Tibial nerve (tissue), 4 donors: ENCODE measurements at regions not wholly inside any gene's neighbourhood (a gene's known extent, or its start where the extent isn't known, plus 50 kb on each side); places are given as distances from the start of the nearest gene placed in this dataset.
A peak's percentile ranks its signal among the peaks of the same experiment; 100 is the strongest.

Experiments used
- DNase-seq, 2 donors: peaks; one replicate each; pipeline ENCODE4 v3.0.0-alpha.2; 2019; ENCODE audit warnings: low spot score in 2 of 2
- H3K27ac ChIP-seq, 4 donors: fragments of 200-600 bp; sonication (generic) in 3 of 4; one replicate each; pipeline ENCODE4 v1.5.1; 2017 to 2019; ENCODE audit warnings: mild to moderate bottlenecking in 1 of 4
- H3K27me3 ChIP-seq, 2 donors: fragments of 200-600 bp; sonication (generic) in 1 of 2; one replicate each; pipeline versions ENCODE4 v1.5.1 to v1.6.0; 2017 to 2019
- H3K36me3 ChIP-seq, 3 donors: fragments of 200-600 bp; sonication (generic); one replicate each; pipeline ENCODE4 v1.5.1; 2018 to 2019
- H3K4me1 ChIP-seq, 4 donors: fragments of 200-600 bp; sonication (generic) in 3 of 4; one replicate each; pipeline ENCODE4 v1.5.1; 2017 to 2019
- H3K4me3 ChIP-seq, 4 donors: fragments of 200-600 bp; sonication (generic) in 3 of 4; one replicate each; pipeline ENCODE4 v1.5.1; 2017 to 2019; ENCODE audit warnings: mild to moderate bottlenecking in 1 of 4, moderate library complexity in 1 of 4
- H3K9me3 ChIP-seq, 4 donors: fragments of 200-600 bp; sonication (generic) in 3 of 4; one replicate each; pipeline ENCODE4 v1.5.1; 2017 to 2019
- CTCF ChIP-seq, 5 experiments: fragments of 200-600 bp in 3 of 5; fragments of 450-650 bp in 2 of 5; sonication (generic) in 3 of 5; IDR thresholded peaks; one replicate each; pipeline ENCODE4 v1.5.1; 2016 to 2019; ENCODE audit warnings: antibody characterized with exemption in 5 of 5, mild to moderate bottlenecking in 3 of 5, moderate library complexity in 2 of 5
- EP300 ChIP-seq, 2 donors: sonication (generic); formaldehyde crosslinking; IDR thresholded peaks; one replicate each; pipeline ENCODE4 v1.6.1; 2017; ENCODE audit warnings: antibody characterized with exemption in 2 of 2, mild to moderate bottlenecking in 1 of 2
- POLR2A ChIP-seq, 2 donors: fragments of 450-650 bp; IDR thresholded peaks; one replicate each; pipeline ENCODE4 v1.6.1; 2017; ENCODE audit warnings: antibody characterized with exemption in 2 of 2, mild to moderate bottlenecking in 2 of 2, moderate library complexity in 2 of 2
- WGBS, 2 donors: methylation state at CpG; one replicate each; pipeline ENCODE4 v1.1.5; 2018; 5-methylcytosine and 5-hydroxymethylcytosine counted together

- TF ChIP-seq POLR2A (IDR thresholded peaks at IDR 0.05): no peak
- TF ChIP-seq EP300 (IDR thresholded peaks at IDR 0.05): no peak
- TF ChIP-seq CTCF (IDR thresholded peaks at IDR 0.05): no peak
- no peaks in the 10 kb centered on the region for H3K27me3 ChIP-seq
- no peaks in the 10 kb centered on the region for H3K36me3 ChIP-seq
- no peak for DNase-seq
- peak overlapping the region in 2 of 4 donors; percentile 57 to 75 for H3K27ac ChIP-seq
- 74 to 77% methylated on average over 5 of the region's 5 CpGs for WGBS, 2 donors
- H3K4me3 ChIP-seq: no peak overlapping the region
- H3K4me1 ChIP-seq: peaks cover 0 to 19% (median 5%) of the 10 kb centered on the region in 4 donors
- no peaks in the 10 kb centered on the region for H3K9me3 ChIP-seq
These were observed 431.6 kb downstream of the DTWD2 start for GRCh38 chr5:118556792-118557191.

- H3K36me3 ChIP-seq: no peaks in the 10 kb centered on the region
- TF ChIP-seq POLR2A (IDR thresholded peaks at IDR 0.05): no peak
- no peak for TF ChIP-seq EP300 (IDR thresholded peaks at IDR 0.05)
- TF ChIP-seq CTCF (IDR thresholded peaks at IDR 0.05): no peak
- DNase-seq: no peak
- H3K27me3 ChIP-seq: no peaks in the 10 kb centered on the region
- H3K9me3 ChIP-seq: no peaks in the 10 kb centered on the region
- no peak overlapping the region for H3K4me3 ChIP-seq
- 86 to 93% methylated on average over 2 of the region's 2 CpGs for WGBS, 2 donors
- H3K4me1 ChIP-seq: peaks cover 0 to 19% (median 5%) of the 10 kb centered on the region in 4 donors
- H3K27ac ChIP-seq: no peak overlapping the region
These were observed 432.6 kb downstream of the DTWD2 start for GRCh38 chr5:118555727-118556126.

DNA sequence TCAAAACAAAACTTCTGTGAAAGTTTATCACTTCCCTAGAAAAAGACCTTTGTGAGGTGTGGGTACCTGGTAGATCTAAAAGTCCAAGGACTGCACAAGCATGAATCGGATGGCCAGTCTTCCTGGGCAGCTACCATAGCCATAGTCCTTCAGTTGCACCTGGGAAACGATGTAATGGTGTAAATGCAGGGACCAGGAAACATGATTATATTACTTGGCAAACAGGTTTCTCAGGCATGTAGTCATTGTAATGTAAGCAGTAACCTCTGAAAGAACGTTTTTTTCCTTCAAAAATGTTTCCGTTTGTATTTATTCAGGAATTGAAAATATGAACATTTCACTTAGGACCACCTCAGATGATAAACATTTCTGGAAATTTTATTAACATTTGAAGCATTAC lies 433.4 kb downstream of the DTWD2 start:
- Histone ChIP-seq H3K4me3 (no peak overlapping the region), H3K36me3 (no peaks in the 10 kb centered on the region), H3K9me3 (no peaks in the 10 kb centered on the region), H3K27ac (no peak overlapping the region), H3K4me1 (peaks cover 0 to 19% (median 5%) of the 10 kb centered on the region in 4 donors), H3K27me3 (no peaks in the 10 kb centered on the region)
- TF ChIP-seq CTCF (IDR thresholded peaks at IDR 0.05) (no peak), POLR2A (IDR thresholded peaks at IDR 0.05) (no peak), EP300 (IDR thresholded peaks at IDR 0.05) (no peak)
- DNase-seq: no peak
- 76 to 84% methylated on average over 4 of the region's 4 CpGs for WGBS, 2 donors

DNA sequence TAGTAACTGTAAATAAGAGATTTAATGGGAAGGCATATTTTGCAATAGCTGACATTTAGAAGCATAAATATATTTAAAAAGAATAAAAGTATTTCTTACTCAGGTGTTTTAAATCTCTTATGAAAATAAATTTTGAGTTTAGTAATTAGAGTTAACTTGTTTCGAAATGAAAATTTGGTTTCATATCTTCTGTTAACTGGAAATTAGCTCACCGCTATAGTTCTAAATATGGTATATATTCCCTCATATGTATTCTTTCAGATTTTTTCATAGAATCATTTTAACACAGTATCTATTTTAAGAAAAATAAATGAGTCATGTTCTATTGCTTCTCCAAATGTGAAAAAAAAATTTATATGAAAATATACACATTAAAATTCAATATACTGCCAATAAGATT lies 434.1 kb downstream of the DTWD2 start:
- peaks cover 0 to 19% (median 5%) of the 10 kb centered on the region in 4 donors for H3K4me1 ChIP-seq
- 95% methylated on average over 2 of the region's 2 CpGs for WGBS, 2 donors
- H3K36me3 ChIP-seq: no peaks in the 10 kb centered on the region
- no peak for DNase-seq
- no peaks in the 10 kb centered on the region for H3K9me3 ChIP-seq
- H3K27me3 ChIP-seq: no peaks in the 10 kb centered on the region
- H3K27ac ChIP-seq: no peak overlapping the region
- H3K4me3 ChIP-seq: no peak overlapping the region
- no peak for TF ChIP-seq EP300 (IDR thresholded peaks at IDR 0.05)
- TF ChIP-seq CTCF (IDR thresholded peaks at IDR 0.05): no peak
- no peak for TF ChIP-seq POLR2A (IDR thresholded peaks at IDR 0.05)

GRCh38 chr5:118553662-118554061 lies 434.7 kb downstream of the DTWD2 start:
- Histone ChIP-seq H3K27ac (no peak overlapping the region), H3K27me3 (no peaks in the 10 kb centered on the region), H3K4me3 (no peak overlapping the region), H3K9me3 (no peaks in the 10 kb centered on the region), H3K36me3 (no peaks in the 10 kb centered on the region), H3K4me1 (peaks cover 0 to 19% (median 5%) of the 10 kb centered on the region in 4 donors)
- peak; percentile 51 to 79 for DNase-seq
- WGBS, 2 donors: 53 to 72% methylated on average over 3 of the region's 3 CpGs
- TF ChIP-seq EP300 (IDR thresholded peaks at IDR 0.05) (peak in 1 of 2 donors; percentile 83), CTCF (IDR thresholded peaks at IDR 0.05) (no peak)
